Vagina (tissue), 2 donors: ENCODE measurements at regions not wholly inside any gene's neighbourhood (a gene's known extent, or its start where the extent isn't known, plus 50 kb on each side); places are given as distances from the start of the nearest gene placed in this dataset.

Experiments
- DNase-seq, 2 donors: peaks; one replicate each; pipeline ENCODE4 v3.0.0-alpha.2; 2017; ENCODE audit errors: extremely low spot score in 2 of 2
- H3K27ac ChIP-seq: fragments of 200-600 bp; sonication (generic); one replicate; pipeline ENCODE4 v1.5.1; 2019
- H3K27me3 ChIP-seq: fragments of 200-600 bp; sonication (generic); one replicate; pipeline ENCODE4 v1.5.1; 2019
- H3K36me3 ChIP-seq, 2 donors: fragments of 200-600 bp; sonication (generic); one replicate each; pipeline ENCODE4 v1.5.1; 2017 to 2019
- H3K4me1 ChIP-seq: fragments of 200-600 bp; sonication (generic); one replicate; pipeline ENCODE4 v1.5.1; 2019
- H3K4me3 ChIP-seq, 2 donors: fragments of 200-600 bp; sonication (generic); 1 replicate in 1 of 2; 2 replicates in 1 of 2; pipeline ENCODE4 v1.5.1; 2016 to 2019
- H3K9me3 ChIP-seq: fragments of 200-600 bp; sonication (generic); one replicate; pipeline ENCODE4 v1.5.1; 2019
- POLR2A ChIP-seq, 2 donors: fragments of 450-650 bp; IDR thresholded peaks; one replicate each; pipeline ENCODE4 v1.6.1; 2017; ENCODE audit warnings: antibody characterized with exemption in 2 of 2, mild to moderate bottlenecking in 2 of 2, moderate library complexity in 2 of 2
- POLR2AphosphoS5 ChIP-seq, 2 donors: sonication (generic); formaldehyde crosslinking; IDR thresholded peaks; one replicate each; pipeline ENCODE4 v1.9.0; 2017; ENCODE audit warnings: antibody characterized with exemption in 2 of 2, mild to moderate bottlenecking in 2 of 2, low read depth in 1 of 2; ENCODE audit not compliant: insufficient read depth in 1 of 2
- intact Hi-C: fragments of 100-400 bp; cut with DNase I; formaldehyde crosslinking; loops from one replicate; pipeline ENCODE4 v1.15.1; 2023
- TF ChIP-seq, protein P1 (sequence below), 3 experiments: fragments of 450-650 bp in 2 of 3; fragments of 200-600 bp in 1 of 3; sonication (generic) in 1 of 3; IDR thresholded peaks; one replicate each; pipeline ENCODE4 v1.5.1; 2017 to 2019; ENCODE audit warnings: antibody characterized with exemption in 3 of 3, mild to moderate bottlenecking in 2 of 3, moderate library complexity in 2 of 3

DNA sequence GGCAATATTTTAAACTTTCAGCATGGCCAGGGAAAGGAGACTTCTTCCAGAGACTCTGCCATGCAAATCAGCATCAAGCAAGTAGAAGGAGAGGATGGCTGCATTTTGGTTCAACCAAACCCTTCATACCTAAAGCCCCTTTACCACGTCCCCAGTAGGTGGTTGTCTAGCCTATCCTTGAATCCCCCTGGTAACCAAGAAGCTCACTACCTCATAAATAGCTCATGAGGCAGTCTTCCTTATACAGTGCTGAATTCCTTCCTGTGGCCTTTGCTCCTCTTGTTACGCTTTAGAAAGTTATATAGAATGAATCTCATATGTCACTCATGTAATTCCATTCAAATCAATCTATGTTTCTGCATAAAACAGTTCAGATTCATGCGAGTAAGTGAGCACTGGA, 289.5 kb upstream of the SLC30A5 start:
- TF ChIP-seq POLR2AphosphoS5 (IDR thresholded peaks at IDR 0.05; ENCODE audit: insufficient read depth in 1 of 2, low read depth in 1 of 2) (no peak), POLR2A (IDR thresholded peaks at IDR 0.05) (no peak)
- TF ChIP-seq, protein P1, sequence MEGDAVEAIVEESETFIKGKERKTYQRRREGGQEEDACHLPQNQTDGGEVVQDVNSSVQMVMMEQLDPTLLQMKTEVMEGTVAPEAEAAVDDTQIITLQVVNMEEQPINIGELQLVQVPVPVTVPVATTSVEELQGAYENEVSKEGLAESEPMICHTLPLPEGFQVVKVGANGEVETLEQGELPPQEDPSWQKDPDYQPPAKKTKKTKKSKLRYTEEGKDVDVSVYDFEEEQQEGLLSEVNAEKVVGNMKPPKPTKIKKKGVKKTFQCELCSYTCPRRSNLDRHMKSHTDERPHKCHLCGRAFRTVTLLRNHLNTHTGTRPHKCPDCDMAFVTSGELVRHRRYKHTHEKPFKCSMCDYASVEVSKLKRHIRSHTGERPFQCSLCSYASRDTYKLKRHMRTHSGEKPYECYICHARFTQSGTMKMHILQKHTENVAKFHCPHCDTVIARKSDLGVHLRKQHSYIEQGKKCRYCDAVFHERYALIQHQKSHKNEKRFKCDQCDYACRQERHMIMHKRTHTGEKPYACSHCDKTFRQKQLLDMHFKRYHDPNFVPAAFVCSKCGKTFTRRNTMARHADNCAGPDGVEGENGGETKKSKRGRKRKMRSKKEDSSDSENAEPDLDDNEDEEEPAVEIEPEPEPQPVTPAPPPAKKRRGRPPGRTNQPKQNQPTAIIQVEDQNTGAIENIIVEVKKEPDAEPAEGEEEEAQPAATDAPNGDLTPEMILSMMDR (IDR thresholded peaks at IDR 0.05), result no peak
- Histone ChIP-seq H3K27ac (no peak overlapping the region), H3K4me3 (no peak overlapping the region), H3K27me3 (no peaks in the 10 kb centered on the region), H3K4me1 (no peaks in the 10 kb centered on the region), H3K9me3 (no peaks in the 10 kb centered on the region), H3K36me3 (no peaks in the 10 kb centered on the region)
- no peak for DNase-seq
- intact Hi-C loops, result no loop called here

DNA sequence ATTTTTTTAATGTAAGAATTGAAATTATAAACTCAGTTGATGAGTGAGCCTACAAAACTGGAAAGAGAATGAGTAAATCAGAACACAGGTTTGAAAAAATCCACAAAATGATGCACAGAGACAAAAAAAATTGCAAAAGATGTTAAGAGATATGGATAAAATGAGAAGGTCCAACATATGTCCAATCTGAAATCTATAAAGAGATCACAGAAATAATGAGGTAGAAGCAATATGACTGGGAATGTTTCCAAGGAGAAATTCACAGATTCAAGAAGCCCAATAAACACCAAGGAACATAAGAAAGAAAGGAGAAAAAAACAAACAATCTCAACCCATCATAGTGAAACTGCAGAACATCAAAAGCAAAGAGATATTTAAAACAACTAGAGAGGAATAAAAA, 288.4 kb upstream of the SLC30A5 start:
- no peak for TF ChIP-seq POLR2AphosphoS5 (IDR thresholded peaks at IDR 0.05; ENCODE audit: insufficient read depth in 1 of 2, low read depth in 1 of 2)
- TF ChIP-seq, protein P1 (IDR thresholded peaks at IDR 0.05), result no peak
- TF ChIP-seq POLR2A (IDR thresholded peaks at IDR 0.05), result no peak
- no peak for DNase-seq

GRCh38 chr5:68817632-68818031, 276.2 kb upstream of the SLC30A5 start:
- Histone ChIP-seq H3K27me3 (no peaks in the 10 kb centered on the region), H3K4me3 (no peak overlapping the region), H3K9me3 (no peaks in the 10 kb centered on the region), H3K4me1 (no peaks in the 10 kb centered on the region), H3K36me3 (no peaks in the 10 kb centered on the region), H3K27ac (no peak overlapping the region)
- DNase-seq, result no peak
- TF ChIP-seq POLR2AphosphoS5 (IDR thresholded peaks at IDR 0.05; ENCODE audit: insufficient read depth in 1 of 2, low read depth in 1 of 2) (no peak), POLR2A (IDR thresholded peaks at IDR 0.05) (no peak)
- TF ChIP-seq, protein P1 (IDR thresholded peaks at IDR 0.05), result no peak
- intact Hi-C loops, result no loop called here

More for the DNA sequence above, 288.4 kb upstream of the SLC30A5 start:
- Histone ChIP-seq H3K27ac (no peak overlapping the region), H3K4me3 (no peak overlapping the region), H3K36me3 (no peaks in the 10 kb centered on the region), H3K9me3 (no peaks in the 10 kb centered on the region), H3K27me3 (no peaks in the 10 kb centered on the region), H3K4me1 (no peaks in the 10 kb centered on the region)
- intact Hi-C loops, result no loop called here

DNA sequence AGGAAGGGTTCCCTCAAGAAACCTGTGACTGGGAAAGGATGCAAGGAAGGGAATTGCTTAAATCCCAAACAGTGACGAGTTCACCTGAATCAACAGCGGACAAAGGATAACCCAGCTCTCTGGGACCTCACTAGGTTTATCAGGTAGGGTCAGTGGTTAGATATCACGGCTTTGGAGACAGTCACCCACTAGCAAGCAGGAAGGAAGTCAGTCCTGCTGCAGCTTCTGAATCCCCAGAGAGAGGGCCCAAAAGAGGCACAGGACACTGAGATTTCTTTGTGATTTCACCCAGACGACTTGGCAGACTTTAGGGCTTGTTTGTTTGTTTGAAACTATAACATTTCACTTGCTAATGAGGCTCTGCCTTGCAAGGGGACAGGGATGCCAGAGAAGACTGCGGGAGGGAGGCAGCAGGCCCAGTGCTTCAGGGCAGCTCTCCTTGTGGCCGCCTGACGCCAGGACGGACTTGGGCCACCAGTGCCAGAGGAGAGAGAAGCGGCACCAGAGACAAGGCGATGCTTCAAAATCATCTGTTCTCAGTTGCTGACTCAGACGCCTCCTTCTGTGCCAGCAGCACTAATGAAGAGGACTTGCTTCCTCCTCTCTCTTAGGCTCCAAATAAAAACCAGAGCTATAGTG, 275.6 kb upstream of the SLC30A5 start:
- H3K4me3 ChIP-seq, result no peak overlapping the region
- TF ChIP-seq, protein P1 (IDR thresholded peaks at IDR 0.05), result no peak
- TF ChIP-seq POLR2A (IDR thresholded peaks at IDR 0.05), result no peak
- no peak for TF ChIP-seq POLR2AphosphoS5 (IDR thresholded peaks at IDR 0.05; ENCODE audit: insufficient read depth in 1 of 2, low read depth in 1 of 2)
- H3K36me3 ChIP-seq, result no peaks in the 10 kb centered on the region
- DNase-seq, result no peak
- no peaks in the 10 kb centered on the region for H3K27me3 ChIP-seq
- no peak overlapping the region for H3K27ac ChIP-seq
- no peaks in the 10 kb centered on the region for H3K9me3 ChIP-seq
- intact Hi-C loops, result no loop called here
- no peaks in the 10 kb centered on the region for H3K4me1 ChIP-seq

DNA sequence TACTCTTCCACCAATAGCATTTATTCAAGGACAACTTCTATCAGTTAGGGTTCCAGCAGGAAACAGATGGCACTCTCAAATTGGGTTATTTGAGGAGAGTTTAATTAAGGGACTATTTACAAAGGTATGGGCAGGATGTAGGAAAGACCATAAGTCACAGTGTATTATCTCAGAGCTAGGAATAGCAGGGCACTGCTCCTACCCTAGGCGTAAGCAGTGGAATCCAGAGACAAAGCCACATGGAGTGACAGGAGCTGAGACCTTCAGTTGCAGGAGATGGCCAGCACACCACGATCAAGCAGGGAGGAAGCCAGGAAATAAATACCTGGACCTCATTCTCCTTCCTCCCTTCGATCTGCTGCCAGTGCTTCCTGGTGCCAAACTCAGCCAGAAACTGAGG, 274.9 kb upstream of the SLC30A5 start:
- intact Hi-C loops, result no loop called here
- no peaks in the 10 kb centered on the region for H3K4me1 ChIP-seq
- no peak overlapping the region for H3K4me3 ChIP-seq
- TF ChIP-seq, protein P1 (IDR thresholded peaks at IDR 0.05), result no peak
- TF ChIP-seq POLR2A (IDR thresholded peaks at IDR 0.05) (no peak), POLR2AphosphoS5 (IDR thresholded peaks at IDR 0.05; ENCODE audit: insufficient read depth in 1 of 2, low read depth in 1 of 2) (no peak)
- DNase-seq, result no peak
- no peaks in the 10 kb centered on the region for H3K9me3 ChIP-seq
- no peaks in the 10 kb centered on the region for H3K36me3 ChIP-seq
- H3K27ac ChIP-seq, result no peak overlapping the region
- H3K27me3 ChIP-seq, result no peaks in the 10 kb centered on the region
